Urinary bladder (tissue), 3 donors: ENCODE measurements at regions not wholly inside any gene's neighbourhood (a gene's known extent, or its start where the extent isn't known, plus 50 kb on each side); places are given as distances from the start of the nearest gene placed in this dataset.
A peak's percentile ranks its signal among the peaks of the same experiment; 100 is the strongest.

Experiments
- DNase-seq: peaks from one replicate; pipeline ENCODE4 v3.0.0-alpha.2; 2015; ENCODE audit errors: extremely low spot score
- H3K27ac ChIP-seq: one replicate; pipeline ENCODE4 v1.5.1; 2013; ENCODE audit warnings: low read depth, mild to moderate bottlenecking, moderate library complexity
- H3K36me3 ChIP-seq: one replicate; pipeline ENCODE4 v1.6.1; 2013; ENCODE audit warnings: mild to moderate bottlenecking, moderate library complexity; ENCODE audit not compliant: insufficient read depth
- H3K4me1 ChIP-seq: one replicate; pipeline ENCODE4 v1.6.1; 2013; ENCODE audit warnings: mild to moderate bottlenecking, moderate library complexity; ENCODE audit not compliant: insufficient read depth
- H3K4me3 ChIP-seq: one replicate; pipeline ENCODE4 v1.5.1; 2013; ENCODE audit warnings: low read depth, low read length
- WGBS: extraction: QIAGEN DNeasy Blood & Tissue Kit; methylation state at CpG from one replicate; pipeline ENCODE4 v1.1.7; 2013; 5-methylcytosine and 5-hydroxymethylcytosine counted together
- donor health status: healthy with polysubstance abuse.
- donor health status: healthy.

DNA sequence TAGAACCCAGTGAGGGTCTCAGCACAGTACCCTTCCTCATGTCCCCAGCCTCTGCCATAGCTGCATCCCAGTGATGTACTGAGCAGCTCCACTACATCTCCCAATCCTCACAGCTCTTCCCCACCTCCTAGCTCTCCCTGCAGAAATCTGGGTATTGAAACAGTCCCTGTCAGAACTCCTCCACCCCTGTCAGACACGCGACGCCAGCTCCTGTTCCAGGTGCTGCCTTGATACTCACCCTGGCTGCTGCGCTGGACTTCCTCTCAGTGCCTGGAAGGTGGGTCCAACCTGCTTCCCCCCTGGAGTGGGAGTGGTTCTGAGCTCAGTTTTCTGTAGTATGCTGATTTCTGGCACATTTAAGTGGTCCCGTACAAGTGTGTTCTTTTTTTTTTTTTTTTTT is 160.9 kb upstream of the SLCO3A1 start:
- H3K27ac ChIP-seq = no peak overlapping the region
- 92% methylated on average over 5 of the region's 5 CpGs for WGBS
- H3K4me1 ChIP-seq = no peaks in the 10 kb centered on the region
- no peak for DNase-seq
- H3K36me3 ChIP-seq = no peaks in the 10 kb centered on the region
- H3K4me3 ChIP-seq = no peak overlapping the region

DNA sequence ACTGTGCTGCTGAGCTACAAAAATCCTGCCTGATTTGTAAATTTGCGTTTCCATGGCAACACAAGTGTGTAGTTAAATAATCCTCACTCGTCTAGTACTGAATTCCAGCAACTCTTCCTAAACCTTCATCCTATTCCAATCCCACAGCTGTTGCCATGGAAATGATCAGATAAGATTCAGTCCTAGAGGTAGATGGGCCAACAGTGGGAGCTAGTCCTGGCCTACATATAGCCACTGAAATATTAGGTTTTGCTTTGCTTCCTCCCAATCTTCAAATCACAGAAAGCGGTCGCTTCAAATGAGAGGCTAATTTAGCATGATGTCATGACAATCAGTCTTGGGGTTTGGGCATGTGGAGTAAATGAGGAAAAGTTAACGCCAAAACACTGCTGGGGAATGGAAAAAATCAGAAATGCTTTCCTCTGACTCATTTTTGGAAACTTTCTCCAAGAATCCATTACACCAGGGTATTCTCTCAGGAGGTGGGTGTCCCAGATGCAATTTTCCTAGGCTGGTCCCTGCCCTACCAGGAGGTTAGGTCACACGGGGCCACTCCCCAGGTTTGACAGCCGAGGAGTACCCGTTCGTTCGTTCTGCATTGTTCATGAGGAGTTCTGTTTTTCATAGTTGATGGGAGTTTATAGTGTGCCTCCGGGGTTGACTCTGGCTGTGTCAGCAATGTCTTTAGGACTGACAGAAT is 159.2 kb upstream of the SLCO3A1 start:
- Histone ChIP-seq H3K4me1 (no peaks in the 10 kb centered on the region), H3K4me3 (no peak overlapping the region), H3K36me3 (no peaks in the 10 kb centered on the region), H3K27ac (peak overlapping the region; percentile 64)
- DNase-seq = peak; percentile 67
- WGBS = 32% methylated on average over 11 of the region's 11 CpGs

DNA sequence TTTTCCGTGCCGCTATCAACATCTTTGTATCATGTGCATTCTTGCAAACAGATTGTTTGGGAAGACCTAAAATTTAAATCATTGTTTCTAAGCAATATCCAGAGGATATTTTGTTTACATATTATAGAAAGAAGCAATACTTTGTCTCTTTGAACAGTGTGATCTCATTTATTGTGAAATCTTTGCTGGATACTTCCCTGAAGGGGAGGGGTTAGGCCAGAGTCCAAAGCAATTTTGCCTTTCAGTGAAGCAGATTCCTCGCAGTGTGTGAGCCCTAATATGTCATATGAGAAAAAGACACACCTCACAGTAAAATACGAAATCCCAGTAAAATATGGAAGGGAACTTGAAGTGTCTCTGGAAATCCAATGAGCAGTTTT is 158.7 kb upstream of the SLCO3A1 start:
- Histone ChIP-seq H3K4me3 (no peak overlapping the region), H3K4me1 (no peaks in the 10 kb centered on the region), H3K36me3 (no peaks in the 10 kb centered on the region), H3K27ac (peak overlapping the region; percentile 64)
- WGBS = 45% methylated on average over 4 of the region's 4 CpGs
- DNase-seq = peak; percentile 28

DNA sequence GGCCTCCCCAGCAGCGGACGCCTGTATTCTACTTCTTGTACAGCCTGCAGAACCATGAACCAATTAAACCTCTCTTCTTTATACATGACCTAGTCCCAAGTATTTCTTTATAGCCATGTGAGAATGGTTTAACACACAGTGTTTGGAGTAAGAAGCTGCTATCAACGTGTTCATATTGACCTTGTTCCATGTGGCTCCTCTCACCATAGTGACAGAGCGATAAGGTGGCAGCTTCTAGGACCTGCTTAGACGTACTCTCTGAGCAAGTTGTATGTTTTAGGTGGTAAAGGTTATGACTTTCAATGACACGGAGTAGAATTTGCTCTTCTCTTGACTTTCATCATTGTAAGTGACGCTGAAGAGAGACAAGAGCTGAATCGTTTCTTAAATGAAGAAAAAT is 157.7 kb upstream of the SLCO3A1 start:
- no peak overlapping the region for H3K4me3 ChIP-seq
- WGBS = 91% methylated on average over 8 of the region's 8 CpGs
- no peaks in the 10 kb centered on the region for H3K36me3 ChIP-seq
- DNase-seq = no peak
- no peak overlapping the region for H3K27ac ChIP-seq
- no peaks in the 10 kb centered on the region for H3K4me1 ChIP-seq

DNA sequence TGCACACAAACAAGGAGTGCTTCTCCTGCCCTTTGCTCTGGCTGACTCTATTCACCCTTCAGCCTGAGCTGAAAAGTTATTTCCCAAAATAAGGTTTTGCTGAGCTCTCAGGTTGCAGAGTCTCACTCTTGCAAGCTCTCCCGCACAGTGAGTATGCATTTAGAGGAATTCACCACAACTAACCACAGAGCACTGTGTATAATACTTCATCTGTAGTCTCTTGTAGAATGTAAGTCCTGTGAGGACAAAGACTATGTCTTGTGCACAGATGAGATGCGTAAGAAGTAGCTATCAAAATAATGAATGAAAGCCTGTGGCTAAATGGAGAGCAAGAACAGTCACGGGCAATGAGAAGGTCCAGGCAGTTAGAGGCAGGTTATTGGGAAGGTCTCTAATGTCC is 156.5 kb upstream of the SLCO3A1 start:
- no peak for DNase-seq
- Histone ChIP-seq H3K27ac (no peak overlapping the region), H3K36me3 (no peaks in the 10 kb centered on the region), H3K4me3 (no peak overlapping the region), H3K4me1 (no peaks in the 10 kb centered on the region)
- 91% methylated on average over 3 of the region's 3 CpGs for WGBS

DNA sequence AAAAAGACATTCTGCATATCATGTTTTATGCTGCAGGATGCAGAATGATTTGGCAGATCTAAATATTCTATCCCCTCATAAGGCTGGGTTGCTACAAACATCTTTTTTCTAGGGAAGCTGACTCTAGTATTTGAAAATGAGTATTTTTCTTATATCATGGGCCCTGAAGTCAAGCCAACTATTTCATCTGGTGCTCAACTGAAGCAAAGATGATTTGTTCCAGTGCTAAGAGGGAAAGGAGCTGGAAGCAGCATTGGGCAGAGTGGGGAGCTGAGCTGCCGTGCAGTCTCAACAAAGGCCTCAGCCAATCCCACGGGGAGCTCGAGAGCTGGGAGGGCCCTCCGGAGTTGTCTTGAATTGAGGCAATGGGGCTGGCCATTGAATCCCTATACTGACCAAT is 155.3 kb upstream of the SLCO3A1 start:
- Histone ChIP-seq H3K27ac (no peak overlapping the region), H3K4me3 (no peak overlapping the region), H3K4me1 (no peaks in the 10 kb centered on the region), H3K36me3 (no peaks in the 10 kb centered on the region)
- no peak for DNase-seq
- WGBS = 76% methylated on average over 4 of the region's 4 CpGs

DNA sequence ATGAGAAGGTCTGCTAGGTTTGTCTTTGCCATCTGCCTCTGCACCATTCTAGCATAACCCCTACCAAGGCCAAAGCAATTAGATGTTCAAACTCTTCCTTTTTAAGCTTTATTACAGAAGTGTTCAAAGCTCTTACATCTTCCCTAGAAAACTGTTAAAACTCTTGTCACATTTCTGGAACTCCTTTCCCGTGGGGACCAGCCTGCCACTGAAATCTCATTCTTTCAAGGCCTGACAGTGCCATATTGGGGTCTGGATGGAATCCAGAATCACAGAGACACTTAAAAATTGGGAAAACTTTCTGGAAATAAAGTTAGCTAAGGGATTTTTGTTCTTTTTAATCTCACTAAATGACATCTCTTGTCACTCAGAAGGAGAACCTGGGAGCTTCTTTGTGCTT is 153.8 kb upstream of the SLCO3A1 start:
- Histone ChIP-seq H3K4me3 (no peak overlapping the region), H3K4me1 (no peaks in the 10 kb centered on the region), H3K36me3 (no peaks in the 10 kb centered on the region), H3K27ac (no peak overlapping the region)
- DNase-seq = no peak
- WGBS = 82% methylated on average over 1 of the region's 1 CpG

DNA sequence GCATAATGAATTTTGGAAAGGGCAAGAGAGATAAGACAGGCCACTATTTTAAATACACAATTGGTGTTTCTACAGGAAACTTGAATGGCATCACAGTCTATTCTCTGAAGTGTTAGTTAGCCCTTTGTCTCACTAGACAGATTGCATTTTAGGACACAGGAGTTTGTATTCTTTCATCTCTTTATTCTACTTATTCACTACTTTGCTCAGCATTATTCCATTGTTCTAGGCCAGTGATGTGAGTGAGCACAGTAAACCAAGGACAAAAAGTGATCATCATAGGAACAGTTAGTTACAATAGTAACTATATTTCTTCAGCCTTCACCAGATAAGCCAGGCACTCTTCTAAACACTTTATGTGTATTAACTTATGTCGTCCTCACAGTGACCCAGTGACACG is 150.2 kb upstream of the SLCO3A1 start:
- Histone ChIP-seq H3K4me1 (no peaks in the 10 kb centered on the region), H3K36me3 (no peaks in the 10 kb centered on the region), H3K4me3 (no peak overlapping the region), H3K27ac (no peak overlapping the region)
- no peak for DNase-seq
- 85% methylated on average over 2 of the region's 2 CpGs for WGBS

DNA sequence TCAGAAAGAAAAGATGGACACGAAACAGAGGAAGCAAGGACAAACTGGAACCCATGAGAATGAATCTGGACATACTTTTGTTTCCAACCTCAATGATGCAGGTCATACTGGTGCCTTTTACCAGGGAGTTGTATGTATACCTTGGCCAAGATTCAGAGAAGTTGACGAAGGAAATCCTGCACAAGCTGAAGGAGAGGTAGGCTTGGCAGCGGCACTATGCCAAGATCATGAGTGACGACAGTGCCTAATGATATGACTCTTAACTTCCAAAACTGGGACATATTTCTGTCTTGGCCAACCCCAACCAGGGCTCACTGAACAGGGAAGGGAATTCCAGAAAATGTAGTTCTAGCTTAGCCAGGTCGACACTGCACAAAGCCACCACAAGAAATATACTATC is 149.2 kb upstream of the SLCO3A1 start:
- 79% methylated on average over 5 of the region's 5 CpGs for WGBS
- Histone ChIP-seq H3K4me3 (no peak overlapping the region), H3K36me3 (no peaks in the 10 kb centered on the region), H3K4me1 (no peaks in the 10 kb centered on the region), H3K27ac (no peak overlapping the region)
- DNase-seq = no peak

DNA sequence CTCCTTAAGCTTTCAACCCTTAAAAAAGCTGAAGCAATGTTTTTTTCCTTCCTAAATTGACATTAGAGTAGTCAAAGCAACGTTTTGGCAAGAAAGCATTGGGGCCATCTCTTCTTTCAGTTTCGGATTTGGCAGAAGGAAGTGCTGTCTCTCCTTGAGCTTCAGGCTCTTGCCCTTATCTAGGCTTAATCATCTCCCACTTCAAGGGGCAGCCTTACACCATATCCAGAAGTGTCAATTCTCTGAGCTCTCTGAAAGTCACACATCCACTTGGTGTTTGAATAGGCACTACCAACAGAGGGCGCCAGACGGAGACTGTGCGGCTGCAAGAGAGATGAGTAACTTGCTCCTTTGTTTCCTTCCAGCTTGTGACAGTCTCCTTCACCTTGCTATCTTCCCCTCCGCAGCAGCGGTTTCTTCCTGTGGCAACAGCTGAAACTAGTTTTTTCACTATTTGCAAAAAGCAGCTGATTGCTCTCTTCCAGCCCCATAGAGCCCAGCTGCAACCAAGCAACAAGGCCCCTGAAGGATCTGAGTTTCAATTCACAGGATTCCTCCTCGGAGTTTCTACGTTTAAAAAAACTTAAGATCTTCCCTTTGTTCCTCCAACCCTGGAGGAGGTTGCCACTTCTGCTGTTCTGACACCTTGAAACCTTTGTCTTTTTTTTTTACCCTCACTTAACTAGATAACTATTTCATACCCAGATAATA is 147.0 kb upstream of the SLCO3A1 start:
- H3K36me3 ChIP-seq = no peaks in the 10 kb centered on the region
- no peak overlapping the region for H3K4me3 ChIP-seq
- H3K4me1 ChIP-seq = no peaks in the 10 kb centered on the region
- no peak for DNase-seq
- 15% methylated on average over 9 of the region's 9 CpGs for WGBS
- no peak overlapping the region for H3K27ac ChIP-seq

DNA sequence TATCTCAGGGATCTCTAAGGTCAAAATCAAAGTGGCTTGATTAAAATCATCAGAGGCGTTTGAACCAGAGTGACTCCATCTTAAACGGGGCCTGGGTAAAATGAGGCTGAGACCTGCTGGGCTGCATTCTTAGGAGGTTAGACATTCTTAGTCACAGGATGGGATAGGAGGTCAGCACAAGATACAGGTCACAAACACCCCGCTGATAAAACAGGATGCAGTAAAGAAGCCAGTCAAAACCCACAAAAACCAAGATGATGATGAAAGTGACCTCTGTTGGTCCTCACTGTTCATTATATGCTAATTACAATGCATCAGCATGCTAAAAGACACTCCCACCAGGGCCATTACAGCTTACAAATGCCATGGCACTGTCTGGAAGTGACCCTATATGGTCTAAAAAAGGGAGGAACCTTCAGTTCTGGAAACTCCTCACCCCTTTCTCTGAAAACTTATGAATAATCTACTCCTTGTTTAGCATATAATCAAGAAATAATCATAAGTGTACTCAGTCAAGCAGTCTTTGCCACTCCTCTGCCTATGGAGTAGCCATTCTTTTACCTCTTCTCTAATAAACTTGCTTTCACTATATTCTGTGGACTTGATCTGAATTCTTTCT is 143.3 kb upstream of the SLCO3A1 start:
- WGBS = 72% methylated on average over 3 of the region's 3 CpGs
- Histone ChIP-seq H3K36me3 (no peaks in the 10 kb centered on the region), H3K27ac (no peak overlapping the region), H3K4me1 (no peaks in the 10 kb centered on the region), H3K4me3 (no peak overlapping the region)
- DNase-seq = no peak

DNA sequence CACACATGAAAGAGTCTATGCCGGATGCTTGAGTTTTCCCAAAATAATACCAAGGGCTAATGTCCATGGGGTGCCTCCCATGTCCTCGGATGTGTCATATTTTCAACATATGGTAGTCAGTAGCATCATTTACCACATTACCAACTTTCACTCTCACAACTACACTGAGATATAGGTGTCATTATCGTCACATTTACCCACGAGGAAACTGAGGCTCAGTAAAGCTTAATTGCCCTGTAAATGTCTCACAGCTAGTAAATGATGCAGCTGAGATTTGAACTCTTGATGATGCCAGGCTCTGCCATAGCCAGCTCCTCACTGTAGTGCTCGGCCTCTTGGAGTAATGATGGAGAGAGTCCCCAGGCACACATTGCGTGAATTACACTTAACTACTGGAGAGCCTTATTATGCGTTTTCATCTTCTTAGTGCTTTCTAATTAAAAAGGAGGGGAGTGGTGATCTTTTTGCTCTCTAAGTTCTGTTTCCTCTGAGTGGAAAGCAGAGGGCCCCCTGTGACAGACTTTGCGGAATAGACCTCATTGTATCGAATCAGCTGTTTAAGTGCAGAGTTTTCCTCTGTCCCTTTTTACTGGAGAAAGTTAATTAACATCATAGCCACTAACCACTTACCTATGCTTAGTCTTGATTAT is 142.0 kb upstream of the SLCO3A1 start:
- no peak overlapping the region for H3K27ac ChIP-seq
- DNase-seq = no peak
- H3K36me3 ChIP-seq = no peaks in the 10 kb centered on the region
- H3K4me3 ChIP-seq = no peak overlapping the region
- no peaks in the 10 kb centered on the region for H3K4me1 ChIP-seq
- 70% methylated on average over 9 of the region's 9 CpGs for WGBS

DNA sequence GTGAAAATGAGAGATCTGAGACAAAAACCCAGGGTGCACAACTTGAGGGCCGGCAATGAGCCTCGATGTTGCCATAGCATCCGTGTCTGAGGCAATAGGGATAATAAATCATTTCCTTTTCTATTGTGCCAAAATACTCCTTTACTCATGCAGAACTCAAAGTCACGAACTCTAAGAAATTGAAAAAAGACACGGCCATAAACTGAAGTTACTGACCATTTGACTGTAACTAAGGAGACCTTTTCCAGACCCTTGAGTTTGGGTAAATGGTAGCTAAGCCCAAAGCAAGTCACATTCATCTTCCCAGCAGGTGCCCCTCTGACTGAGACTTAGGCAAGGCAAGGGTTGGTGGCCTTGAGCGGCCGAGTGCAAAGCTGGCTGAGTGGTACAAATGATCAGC is 141.2 kb upstream of the SLCO3A1 start:
- H3K4me1 ChIP-seq = no peaks in the 10 kb centered on the region
- H3K27ac ChIP-seq = no peak overlapping the region
- no peaks in the 10 kb centered on the region for H3K36me3 ChIP-seq
- 76% methylated on average over 7 of the region's 7 CpGs for WGBS
- no peak overlapping the region for H3K4me3 ChIP-seq
- no peak for DNase-seq

DNA sequence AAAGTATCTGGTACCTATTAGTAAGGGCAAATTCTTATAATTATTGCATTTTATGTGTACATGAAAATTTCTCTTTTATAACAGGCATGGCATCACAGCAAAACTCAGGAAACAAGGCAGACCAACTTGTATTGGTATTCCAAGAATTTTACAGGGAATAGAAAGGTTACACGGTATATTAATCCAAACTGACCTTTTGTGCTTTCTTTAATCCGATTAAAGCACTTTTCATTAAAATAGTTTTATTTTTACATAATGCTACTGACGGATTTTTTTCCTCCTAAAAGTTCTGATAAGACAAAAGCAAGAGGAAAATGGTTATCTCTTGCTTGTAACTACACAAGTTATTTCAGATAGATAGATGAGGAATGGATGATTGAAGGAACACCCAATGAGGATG is 137.0 kb upstream of the SLCO3A1 start:
- WGBS = 51% methylated on average over 3 of the region's 3 CpGs
- Histone ChIP-seq H3K27ac (no peak overlapping the region), H3K36me3 (no peaks in the 10 kb centered on the region), H3K4me3 (no peak overlapping the region), H3K4me1 (no peaks in the 10 kb centered on the region)
- no peak for DNase-seq
